Body of pancreas (tissue), 4 donors: ENCODE measurements at regions not wholly inside any gene's neighbourhood (a gene's known extent, or its start where the extent isn't known, plus 50 kb on each side); places are given as distances from the start of the nearest gene placed in this dataset.

Experiments
- ATAC-seq: fragments of 150-250 bp; one replicate; pipeline ENCODE4 v1.9.1; 2016
- DNase-seq, 4 donors: peaks; one replicate each; pipeline ENCODE4 v3.0.0-alpha.2; 2019
- H3K27ac ChIP-seq, 4 donors: fragments of 200-600 bp; sonication (generic); 1 replicate in 3 of 4; 2 replicates in 1 of 4; pipeline versions ENCODE4 v1.5.1 to v1.6.1; 2016 to 2019; ENCODE audit warnings: mild to moderate bottlenecking in 1 of 4, mixed read lengths in 1 of 4, moderate library complexity in 1 of 4
- H3K27me3 ChIP-seq, 2 donors: fragments of 200-600 bp; sonication (generic); one replicate each; pipeline ENCODE4 v1.6.0; 2016; ENCODE audit warnings: mild to moderate bottlenecking in 1 of 2
- H3K36me3 ChIP-seq, 2 donors: fragments of 200-600 bp; sonication (generic); replicated peaks in 1 of 2; 2 replicates each; pipeline ENCODE4 v1.5.1; 2016; ENCODE audit warnings: low read depth in 2 of 2; ENCODE audit not compliant: insufficient read depth in 1 of 2
- H3K4me1 ChIP-seq: fragments of 200-600 bp; sonication (generic); one replicate; pipeline ENCODE4 v1.6.0; 2016
- H3K4me3 ChIP-seq, 2 donors: fragments of 200-600 bp; sonication (generic); 1 replicate in 1 of 2; 2 replicates in 1 of 2; pipeline ENCODE4 v1.5.1; 2016 to 2019
- H3K9me3 ChIP-seq, 3 donors: fragments of 200-600 bp; sonication (generic); 1 replicate in 2 of 3; 2 replicates in 1 of 3; pipeline ENCODE4 v1.5.1; 2016
- POLR2A ChIP-seq, 3 donors: fragments of 450-650 bp; IDR thresholded peaks; one replicate each; pipeline ENCODE4 v1.6.1; 2016; ENCODE audit warnings: antibody characterized with exemption in 3 of 3, mild to moderate bottlenecking in 2 of 3
- WGBS, 2 donors: methylation state at CpG; one replicate each; pipeline ENCODE4 v1.1.5; 2017; 5-methylcytosine and 5-hydroxymethylcytosine counted together
- intact Hi-C: fragments of 100-400 bp; cut with DNase I; formaldehyde crosslinking; loops from one replicate; pipeline ENCODE4 v1.15.1; 2023
- TF ChIP-seq, protein P1 (sequence below), 7 experiments: fragments of 450-650 bp in 4 of 7; fragments of 200-600 bp in 3 of 7; sonication (generic) in 3 of 7; IDR thresholded peaks; one replicate each; pipeline ENCODE4 v1.5.1; 2016 to 2019; ENCODE audit warnings: antibody characterized with exemption in 7 of 7

DNA sequence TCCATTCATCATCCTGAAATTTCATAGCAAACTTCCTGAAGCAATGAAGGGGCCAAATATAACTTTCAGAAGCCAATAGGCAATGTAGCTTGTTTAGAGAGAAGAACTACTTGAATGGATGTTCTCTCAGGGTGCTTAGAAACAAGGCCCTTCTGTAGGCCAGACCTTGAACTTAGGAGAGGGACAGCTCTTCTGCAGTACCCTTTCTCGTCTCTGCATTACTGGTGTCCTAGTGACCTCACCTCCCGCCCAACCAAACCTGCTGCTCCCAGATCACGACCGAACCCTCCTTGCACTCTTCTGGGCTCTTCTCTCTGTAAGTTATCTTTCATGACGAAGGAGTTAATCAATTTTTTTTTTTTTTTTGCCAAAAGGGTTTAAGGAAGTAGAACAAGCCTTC, 543.9 kb downstream of the TDRD15 start:
- DNase-seq: no peak
- intact Hi-C loops: no loop called here
- H3K4me1 ChIP-seq: no peaks in the 10 kb centered on the region
- no peaks in the 10 kb centered on the region for H3K27me3 ChIP-seq
- H3K9me3 ChIP-seq: no peaks in the 10 kb centered on the region
- no peak overlapping the region for H3K27ac ChIP-seq
- TF ChIP-seq POLR2A (IDR thresholded peaks at IDR 0.05): no peak
- TF ChIP-seq, protein P1, sequence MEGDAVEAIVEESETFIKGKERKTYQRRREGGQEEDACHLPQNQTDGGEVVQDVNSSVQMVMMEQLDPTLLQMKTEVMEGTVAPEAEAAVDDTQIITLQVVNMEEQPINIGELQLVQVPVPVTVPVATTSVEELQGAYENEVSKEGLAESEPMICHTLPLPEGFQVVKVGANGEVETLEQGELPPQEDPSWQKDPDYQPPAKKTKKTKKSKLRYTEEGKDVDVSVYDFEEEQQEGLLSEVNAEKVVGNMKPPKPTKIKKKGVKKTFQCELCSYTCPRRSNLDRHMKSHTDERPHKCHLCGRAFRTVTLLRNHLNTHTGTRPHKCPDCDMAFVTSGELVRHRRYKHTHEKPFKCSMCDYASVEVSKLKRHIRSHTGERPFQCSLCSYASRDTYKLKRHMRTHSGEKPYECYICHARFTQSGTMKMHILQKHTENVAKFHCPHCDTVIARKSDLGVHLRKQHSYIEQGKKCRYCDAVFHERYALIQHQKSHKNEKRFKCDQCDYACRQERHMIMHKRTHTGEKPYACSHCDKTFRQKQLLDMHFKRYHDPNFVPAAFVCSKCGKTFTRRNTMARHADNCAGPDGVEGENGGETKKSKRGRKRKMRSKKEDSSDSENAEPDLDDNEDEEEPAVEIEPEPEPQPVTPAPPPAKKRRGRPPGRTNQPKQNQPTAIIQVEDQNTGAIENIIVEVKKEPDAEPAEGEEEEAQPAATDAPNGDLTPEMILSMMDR (IDR thresholded peaks at IDR 0.05): no peak
- H3K36me3 ChIP-seq: no peaks in the 10 kb centered on the region
- WGBS, 2 donors: 69 to 72% methylated on average over 5 of the region's 5 CpGs
- H3K4me3 ChIP-seq: no peak overlapping the region
- no peak for ATAC-seq

DNA sequence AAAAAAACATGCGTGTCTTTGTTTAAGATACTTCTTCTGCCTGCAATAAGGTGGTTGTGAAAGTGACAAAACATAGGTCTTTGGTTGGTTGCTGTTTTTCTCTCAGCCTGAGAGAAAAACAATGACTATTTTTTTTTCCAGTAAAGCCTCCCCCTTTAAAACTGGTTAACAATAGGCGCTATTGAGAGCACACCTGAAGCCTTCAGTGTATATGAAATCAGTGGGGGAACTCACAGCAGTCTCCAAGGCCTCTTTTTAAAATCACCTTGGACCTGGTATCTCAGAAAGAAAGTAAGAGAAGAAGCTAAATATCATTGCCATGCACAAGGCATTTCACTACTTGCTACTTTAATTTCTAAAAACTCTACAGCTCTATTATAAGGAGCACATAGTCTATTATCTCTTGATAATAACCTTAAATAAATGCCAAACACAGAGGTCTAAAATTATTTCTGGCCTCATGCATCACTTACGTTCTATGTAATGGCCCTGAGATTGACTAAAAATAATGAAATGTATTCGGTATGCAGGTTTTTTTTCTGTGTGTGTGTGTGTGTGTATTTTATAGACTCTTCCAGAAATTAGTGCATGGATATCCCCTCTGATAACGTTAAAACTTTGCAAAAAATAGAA, 544.4 kb downstream of the TDRD15 start:
- intact Hi-C loops: no loop called here
- H3K4me1 ChIP-seq: no peaks in the 10 kb centered on the region
- DNase-seq (no peak), ATAC-seq (no peak)
- H3K36me3 ChIP-seq: no peaks in the 10 kb centered on the region
- no peaks in the 10 kb centered on the region for H3K27me3 ChIP-seq
- H3K27ac ChIP-seq: no peak overlapping the region
- no peak overlapping the region for H3K4me3 ChIP-seq
- WGBS, 2 donors: 53 to 56% methylated on average over 5 of the region's 5 CpGs
- H3K9me3 ChIP-seq: no peaks in the 10 kb centered on the region
- TF ChIP-seq POLR2A (IDR thresholded peaks at IDR 0.05): no peak
- TF ChIP-seq, protein P1 (IDR thresholded peaks at IDR 0.05): no peak

DNA sequence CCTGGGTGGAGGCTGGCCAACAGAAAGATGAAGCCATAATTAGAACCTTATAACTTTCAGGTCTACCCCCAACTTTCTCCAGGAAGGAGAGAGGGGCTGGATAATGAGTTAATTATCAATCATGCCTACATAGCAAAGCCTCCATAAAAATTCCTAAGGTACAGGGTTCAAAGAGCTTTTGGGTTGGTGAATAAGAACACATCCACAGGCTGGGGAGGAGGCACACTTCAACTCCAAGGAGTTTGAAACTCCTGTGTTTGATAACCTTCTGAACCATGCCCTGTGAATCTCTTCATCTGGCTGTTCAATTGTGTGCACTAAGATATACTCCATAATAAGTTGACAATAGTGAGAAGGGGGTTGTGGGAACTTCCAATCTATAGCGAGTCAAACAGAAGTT, 552.3 kb downstream of the TDRD15 start:
- no peaks in the 10 kb centered on the region for H3K4me1 ChIP-seq
- TF ChIP-seq, protein P1 (IDR thresholded peaks at IDR 0.05): no peak
- TF ChIP-seq POLR2A (IDR thresholded peaks at IDR 0.05): no peak
- H3K9me3 ChIP-seq: peaks cover 0 to 9% (median 0%) of the 10 kb centered on the region in 3 donors
- DNase-seq: no peak
- intact Hi-C loops: no loop called here
- ATAC-seq: no peak
- H3K36me3 ChIP-seq: no peaks in the 10 kb centered on the region
- H3K27me3 ChIP-seq: no peaks in the 10 kb centered on the region
- 50 to 71% methylated on average over 1 of the region's 1 CpG for WGBS, 2 donors
- H3K4me3 ChIP-seq: no peak overlapping the region
- H3K27ac ChIP-seq: no peak overlapping the region

DNA sequence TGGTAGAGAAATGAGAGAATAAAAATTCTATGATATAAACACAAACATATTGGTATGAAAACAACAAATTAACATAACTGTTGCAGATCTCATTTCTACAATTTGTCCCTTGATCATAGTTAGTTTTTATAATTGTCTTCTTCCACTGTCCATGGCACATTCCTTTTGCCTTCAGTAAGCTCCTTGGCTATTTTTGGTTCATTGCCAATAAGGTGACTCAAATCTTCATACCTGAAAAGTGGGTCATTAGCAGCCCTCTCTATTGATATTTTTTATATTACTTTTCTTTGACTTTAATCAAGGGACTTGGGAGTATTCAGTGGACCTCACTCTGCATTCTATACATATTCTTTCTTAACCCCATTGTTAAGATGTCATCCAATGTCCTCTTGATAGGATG, 552.9 kb downstream of the TDRD15 start:
- H3K4me3 ChIP-seq: no peak overlapping the region
- intact Hi-C loops: no loop called here
- ATAC-seq: no peak
- DNase-seq: no peak
- H3K4me1 ChIP-seq: no peaks in the 10 kb centered on the region
- H3K27ac ChIP-seq: no peak overlapping the region
- H3K9me3 ChIP-seq: peaks cover 0 to 13% (median 0%) of the 10 kb centered on the region in 3 donors
- TF ChIP-seq, protein P1 (IDR thresholded peaks at IDR 0.05): no peak
- TF ChIP-seq POLR2A (IDR thresholded peaks at IDR 0.05): no peak
- H3K27me3 ChIP-seq: no peaks in the 10 kb centered on the region
- no peaks in the 10 kb centered on the region for H3K36me3 ChIP-seq

DNA sequence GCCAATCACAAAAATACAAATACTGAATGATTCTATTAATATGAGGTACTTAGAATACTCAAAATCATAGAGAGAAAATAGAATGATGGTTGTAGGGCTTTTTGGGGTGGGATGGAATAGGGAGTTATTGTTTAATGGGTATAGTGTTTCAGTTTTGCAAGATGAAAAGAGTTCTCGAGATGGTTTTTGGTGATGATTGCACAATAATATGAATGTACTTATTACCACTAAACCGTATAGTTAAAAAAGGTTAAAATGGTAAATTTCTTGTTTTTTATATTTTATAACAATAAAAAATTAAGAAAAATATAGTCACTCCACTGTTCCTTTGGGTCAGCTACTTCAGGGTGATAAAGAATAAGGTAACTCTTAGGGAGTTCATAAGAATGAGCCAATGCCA, 560.1 kb downstream of the TDRD15 start:
- TF ChIP-seq, protein P1 (IDR thresholded peaks at IDR 0.05): no peak
- TF ChIP-seq POLR2A (IDR thresholded peaks at IDR 0.05): no peak
- H3K4me3 ChIP-seq: no peak overlapping the region
- intact Hi-C loops: no loop called here
- H3K36me3 ChIP-seq: no peaks in the 10 kb centered on the region
- H3K9me3 ChIP-seq: peaks cover 0 to 6% (median 0%) of the 10 kb centered on the region in 3 donors
- H3K27me3 ChIP-seq: no peaks in the 10 kb centered on the region
- no peaks in the 10 kb centered on the region for H3K4me1 ChIP-seq
- no peak overlapping the region for H3K27ac ChIP-seq
- ATAC-seq: no peak
- no peak for DNase-seq
- WGBS, 2 donors: 54 to 62% methylated on average over 2 of the region's 2 CpGs
